ENCODE measurements at regions not wholly inside any gene's neighbourhood (a gene's known extent, or its start where the extent isn't known, plus 50 kb on each side); places are given as distances from the start of the nearest gene placed in this dataset.

GRCh38 chr4:59759082-59759825 is 1440.9 kb upstream of the ADGRL3 start:
- Mint-ChIP-seq H3K4me1 (ENCODE audit: low read depth, unreplicated experiment) (no peaks in the 10 kb centered on the region), H3K36me3 (ENCODE audit: low read depth, unreplicated experiment) (peaks cover 2% of the 10 kb centered on the region), H3K27me3 (ENCODE audit: low read depth, unreplicated experiment) (no peaks in the 10 kb centered on the region), H3K9me3 (ENCODE audit: unreplicated experiment) (no peaks in the 10 kb centered on the region), H3K4me3 (ENCODE audit: unreplicated experiment) (no peak overlapping the region), H3K27ac (ENCODE audit: unreplicated experiment) (no peak overlapping the region)
- no peak overlapping the region for H3K4me3 ChIP-seq (ENCODE audit: insufficient read depth, low read depth, low read length)
- H2AFZ ChIP-seq (ENCODE audit: low read depth, low read length) = no peak overlapping the region
- H3K4me2 ChIP-seq (ENCODE audit: low read length) = no peak overlapping the region
- H3K9me3 ChIP-seq (ENCODE audit: insufficient read depth, low read depth, low read length) = no peaks in the 10 kb centered on the region
- H3K27me3 ChIP-seq (ENCODE audit: insufficient read depth, low read length) = no peaks in the 10 kb centered on the region
- DNase-seq (ENCODE audit: low read depth) (no peak), FAIRE-seq (no peak)
- no peak overlapping the region for H3K9ac ChIP-seq (ENCODE audit: low read length)
- H4K20me1 ChIP-seq (ENCODE audit: insufficient read depth, low read length) = no peaks in the 10 kb centered on the region
- H3K79me2 ChIP-seq (ENCODE audit: insufficient read depth, low read length) = no peaks in the 10 kb centered on the region
- H3K36me3 ChIP-seq (ENCODE audit: insufficient read depth, low read length) = no peaks in the 10 kb centered on the region
- no peak overlapping the region for H3K27ac ChIP-seq (ENCODE audit: low read depth, low read length)
- H3K4me1 ChIP-seq (ENCODE audit: insufficient read depth, low read length) = no peaks in the 10 kb centered on the region
- TF ChIP-seq EZH2 (IDR thresholded peaks at IDR 0.05; ENCODE audit: insufficient read depth, low read length) (no peak), CTCF (IDR thresholded peaks at IDR 0.05; ENCODE audit: insufficient read depth, low read depth, low read length) (no peak)

- peaks cover 2% of the 10 kb centered on the region for H3K36me3 Mint-ChIP-seq (ENCODE audit: low read depth, unreplicated experiment)
- no peak overlapping the region for H2AFZ ChIP-seq (ENCODE audit: low read depth, low read length)
These were observed 1437.8 kb upstream of the ADGRL3 start for GRCh38 chr4:59762344-59762743.

More at GRCh38 chr4:59762344-59762743, 1437.8 kb upstream of the ADGRL3 start:
- no peak for FAIRE-seq
- Mint-ChIP-seq H3K4me3 (ENCODE audit: unreplicated experiment) (no peak overlapping the region), H3K27me3 (ENCODE audit: low read depth, unreplicated experiment) (no peaks in the 10 kb centered on the region), H3K27ac (ENCODE audit: unreplicated experiment) (no peak overlapping the region), H3K4me1 (ENCODE audit: low read depth, unreplicated experiment) (no peaks in the 10 kb centered on the region), H3K9me3 (ENCODE audit: unreplicated experiment) (no peaks in the 10 kb centered on the region)
- DNase-seq (ENCODE audit: low read depth) = no peak
- no peak overlapping the region for H3K9ac ChIP-seq (ENCODE audit: low read length)
- no peaks in the 10 kb centered on the region for H3K9me3 ChIP-seq (ENCODE audit: insufficient read depth, low read depth, low read length)
- H3K36me3 ChIP-seq (ENCODE audit: insufficient read depth, low read length) = no peaks in the 10 kb centered on the region
- H3K79me2 ChIP-seq (ENCODE audit: insufficient read depth, low read length) = no peaks in the 10 kb centered on the region
- H3K27me3 ChIP-seq (ENCODE audit: insufficient read depth, low read length) = no peaks in the 10 kb centered on the region
- no peak overlapping the region for H3K27ac ChIP-seq (ENCODE audit: low read depth, low read length)
- TF ChIP-seq EZH2 (IDR thresholded peaks at IDR 0.05; ENCODE audit: insufficient read depth, low read length) (no peak), CTCF (IDR thresholded peaks at IDR 0.05; ENCODE audit: insufficient read depth, low read depth, low read length) (no peak)
- H4K20me1 ChIP-seq (ENCODE audit: insufficient read depth, low read length) = no peaks in the 10 kb centered on the region
- H3K4me3 ChIP-seq (ENCODE audit: insufficient read depth, low read depth, low read length) = no peak overlapping the region
- no peak overlapping the region for H3K4me2 ChIP-seq (ENCODE audit: low read length)
- no peaks in the 10 kb centered on the region for H3K4me1 ChIP-seq (ENCODE audit: insufficient read depth, low read length)

Measured in astrocyte (in vitro differentiated cells and primary cell).